Neural crest cell (in vitro differentiated cells): ENCODE measurements at regions not wholly inside any gene's neighbourhood (a gene's known extent, or its start where the extent isn't known, plus 50 kb on each side); places are given as distances from the start of the nearest gene placed in this dataset.

Experiments
- DNase-seq: peaks from one replicate; pipeline ENCODE4 v3.0.0; 2021; ENCODE audit warnings: low read depth, mixed read lengths, low spot score
- H3K27ac Mint-ChIP-seq: one replicate; pipeline ENCODE4 v1.8.0; 2021; ENCODE audit warnings: mild to moderate bottlenecking, mixed read lengths; ENCODE audit not compliant: unreplicated experiment
- H3K27me3 Mint-ChIP-seq: 2 replicates; pipeline ENCODE4 v1.8.0; 2021; ENCODE audit warnings: low read depth, mild to moderate bottlenecking, mixed read lengths
- H3K36me3 Mint-ChIP-seq: 2 replicates; pipeline ENCODE4 v1.8.0; 2021; ENCODE audit warnings: low read depth, mild to moderate bottlenecking, mixed read lengths
- H3K4me1 Mint-ChIP-seq: 2 replicates; pipeline ENCODE4 v1.8.0; 2021; ENCODE audit warnings: mixed read lengths
- H3K4me3 Mint-ChIP-seq: one replicate; pipeline ENCODE4 v1.8.0; 2021; ENCODE audit warnings: mild to moderate bottlenecking, mixed read lengths
- H3K9me3 Mint-ChIP-seq: 2 replicates; pipeline ENCODE4 v1.8.0; 2021; ENCODE audit warnings: mixed read lengths
- TF ChIP-seq, protein P1 (sequence below): fragments of 200-600 bp; sonication (generic); conservative IDR thresholded peaks from 2 replicates; pipeline ENCODE4 v1.5.0; 2021; ENCODE audit warnings: antibody characterized with exemption, mild to moderate bottlenecking

DNA sequence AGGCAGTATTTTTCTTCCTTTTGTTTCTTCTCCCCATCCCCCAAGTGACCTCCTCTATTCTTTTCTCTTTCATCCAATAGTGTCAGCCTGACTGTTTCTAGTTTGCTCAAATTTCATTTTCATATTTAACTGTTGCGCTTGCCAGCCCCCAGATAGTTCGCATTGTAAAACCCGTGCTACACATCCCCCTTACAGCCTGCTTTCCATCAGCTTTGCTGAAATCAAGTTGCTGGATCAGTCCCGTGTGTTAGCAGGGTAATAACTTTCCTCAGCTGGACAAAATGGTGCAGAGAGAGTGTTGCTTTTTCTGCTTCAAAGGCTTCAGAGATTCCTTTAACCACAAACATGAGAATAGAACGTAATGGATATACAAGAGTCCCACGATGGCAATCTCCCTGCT lies 180.6 kb upstream of the NPVF start:
- DNase-seq = no peak
- H3K27me3 Mint-ChIP-seq = no peaks in the 10 kb centered on the region
- no peak overlapping the region for H3K4me3 Mint-ChIP-seq
- peaks cover 35% of the 10 kb centered on the region for H3K4me1 Mint-ChIP-seq
- TF ChIP-seq, protein P1, sequence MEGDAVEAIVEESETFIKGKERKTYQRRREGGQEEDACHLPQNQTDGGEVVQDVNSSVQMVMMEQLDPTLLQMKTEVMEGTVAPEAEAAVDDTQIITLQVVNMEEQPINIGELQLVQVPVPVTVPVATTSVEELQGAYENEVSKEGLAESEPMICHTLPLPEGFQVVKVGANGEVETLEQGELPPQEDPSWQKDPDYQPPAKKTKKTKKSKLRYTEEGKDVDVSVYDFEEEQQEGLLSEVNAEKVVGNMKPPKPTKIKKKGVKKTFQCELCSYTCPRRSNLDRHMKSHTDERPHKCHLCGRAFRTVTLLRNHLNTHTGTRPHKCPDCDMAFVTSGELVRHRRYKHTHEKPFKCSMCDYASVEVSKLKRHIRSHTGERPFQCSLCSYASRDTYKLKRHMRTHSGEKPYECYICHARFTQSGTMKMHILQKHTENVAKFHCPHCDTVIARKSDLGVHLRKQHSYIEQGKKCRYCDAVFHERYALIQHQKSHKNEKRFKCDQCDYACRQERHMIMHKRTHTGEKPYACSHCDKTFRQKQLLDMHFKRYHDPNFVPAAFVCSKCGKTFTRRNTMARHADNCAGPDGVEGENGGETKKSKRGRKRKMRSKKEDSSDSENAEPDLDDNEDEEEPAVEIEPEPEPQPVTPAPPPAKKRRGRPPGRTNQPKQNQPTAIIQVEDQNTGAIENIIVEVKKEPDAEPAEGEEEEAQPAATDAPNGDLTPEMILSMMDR = no peak
- H3K27ac Mint-ChIP-seq = no peak overlapping the region
- peaks cover under 1% of the 10 kb centered on the region for H3K9me3 Mint-ChIP-seq
- no peaks in the 10 kb centered on the region for H3K36me3 Mint-ChIP-seq

DNA sequence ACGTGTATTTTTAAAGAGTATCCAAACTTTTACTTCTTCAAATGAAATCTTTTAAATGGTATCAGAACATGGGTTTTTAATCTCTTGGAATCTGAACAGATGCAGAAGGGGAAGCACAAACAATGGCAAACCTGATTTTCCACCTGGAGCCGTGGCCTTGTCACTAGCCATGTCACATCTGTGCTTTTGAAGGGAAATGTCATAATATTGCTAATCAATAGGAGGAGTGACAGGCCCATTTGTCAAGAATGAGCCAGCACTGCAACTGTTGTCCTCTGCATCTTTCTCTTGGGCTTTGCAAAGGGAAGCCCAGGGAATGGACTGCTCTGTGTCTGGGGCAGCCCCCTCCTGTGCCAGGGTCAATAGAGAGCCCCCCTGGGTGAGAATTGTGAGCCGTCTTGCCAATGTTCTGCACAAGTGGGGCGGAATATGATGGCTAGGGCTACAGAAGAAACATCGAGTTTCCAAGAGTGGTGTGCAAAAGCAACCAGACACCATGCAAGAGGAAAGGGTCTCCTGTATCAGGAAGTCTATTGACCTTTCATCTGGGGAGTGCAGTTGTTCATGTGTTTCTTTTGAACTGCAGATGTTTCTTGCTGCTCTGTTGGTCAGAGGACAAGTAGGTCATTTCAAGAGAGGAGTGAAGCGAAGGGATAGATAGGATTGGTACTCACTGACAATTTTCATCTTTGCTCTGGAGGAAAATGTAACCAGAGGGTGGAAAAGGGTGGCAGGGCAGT lies 181.8 kb upstream of the NPVF start:
- Mint-ChIP-seq H3K27ac (no peak overlapping the region), H3K27me3 (no peaks in the 10 kb centered on the region), H3K4me3 (no peak overlapping the region), H3K36me3 (no peaks in the 10 kb centered on the region), H3K4me1 (peaks cover 35% of the 10 kb centered on the region), H3K9me3 (peaks cover 2% of the 10 kb centered on the region)
- DNase-seq = no peak
- TF ChIP-seq, protein P1 = no peak

DNA sequence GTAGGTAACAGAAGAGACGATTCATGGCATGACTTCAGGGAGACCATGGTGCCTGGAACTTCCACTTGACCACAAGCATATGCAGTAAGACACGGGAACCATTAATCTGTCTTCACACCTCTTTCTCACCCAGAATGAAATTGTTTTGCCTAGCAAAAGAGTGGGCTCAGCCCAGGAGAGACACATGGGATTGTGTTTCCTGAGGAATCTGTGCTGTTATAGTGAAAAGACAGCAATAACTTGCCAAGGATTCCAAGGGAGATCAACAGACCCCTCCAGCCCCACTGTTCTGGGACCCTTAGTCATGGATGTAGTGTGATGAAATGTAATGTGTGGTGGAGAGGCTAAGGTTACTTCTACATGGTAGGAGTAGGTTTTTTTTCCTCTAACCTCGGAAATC lies 192.5 kb upstream of the NPVF start:
- H3K27me3 Mint-ChIP-seq = no peaks in the 10 kb centered on the region
- no peak for DNase-seq
- no peaks in the 10 kb centered on the region for H3K4me1 Mint-ChIP-seq
- H3K9me3 Mint-ChIP-seq = no peaks in the 10 kb centered on the region
- H3K4me3 Mint-ChIP-seq = no peak overlapping the region
- H3K27ac Mint-ChIP-seq = no peak overlapping the region
- no peaks in the 10 kb centered on the region for H3K36me3 Mint-ChIP-seq
- TF ChIP-seq, protein P1 = no peak

DNA sequence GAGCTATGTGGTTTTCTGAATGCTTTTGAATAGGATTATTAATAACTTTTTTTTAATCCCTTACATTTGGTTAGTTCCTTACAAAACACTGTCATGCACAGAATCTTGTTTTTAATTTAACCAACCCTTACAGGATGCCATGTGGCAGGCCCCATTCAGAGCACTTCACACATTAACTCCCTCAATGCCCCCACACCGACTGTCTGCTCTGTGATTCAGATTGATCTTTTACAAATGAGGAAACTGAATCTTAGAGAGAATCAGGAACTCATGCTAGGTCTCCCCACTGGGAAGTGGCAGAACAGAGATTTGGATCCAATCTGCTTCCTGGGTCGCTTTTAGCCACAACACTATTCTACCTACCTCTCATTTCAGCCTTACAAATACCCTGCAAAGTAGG lies 195.8 kb upstream of the NPVF start:
- TF ChIP-seq, protein P1 = no peak
- Mint-ChIP-seq H3K4me1 (peaks cover 5% of the 10 kb centered on the region), H3K9me3 (no peaks in the 10 kb centered on the region), H3K27ac (no peak overlapping the region), H3K4me3 (no peak overlapping the region), H3K36me3 (no peaks in the 10 kb centered on the region), H3K27me3 (no peaks in the 10 kb centered on the region)
- DNase-seq = no peak

DNA sequence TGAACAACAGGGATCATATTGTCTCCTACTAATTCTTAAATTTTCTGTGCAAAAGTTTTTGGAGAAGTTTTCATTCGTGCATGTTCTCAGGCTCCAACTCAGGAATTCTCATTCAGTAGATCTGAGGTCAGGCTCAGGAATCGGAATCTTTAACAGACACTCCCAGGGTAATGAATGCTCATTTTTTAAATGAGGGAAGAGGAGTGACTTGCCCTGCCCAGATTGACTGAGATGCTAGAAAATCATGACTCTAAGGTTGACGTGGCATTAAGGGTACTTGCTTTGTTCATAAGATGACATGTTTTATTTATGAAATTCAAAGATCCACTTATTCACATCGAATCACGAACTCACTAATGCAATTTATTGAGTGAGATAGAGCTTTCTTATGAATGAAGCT lies 196.6 kb upstream of the NPVF start:
- Mint-ChIP-seq H3K36me3 (no peaks in the 10 kb centered on the region), H3K27me3 (no peaks in the 10 kb centered on the region), H3K27ac (no peak overlapping the region), H3K9me3 (no peaks in the 10 kb centered on the region), H3K4me3 (no peak overlapping the region), H3K4me1 (peaks cover 9% of the 10 kb centered on the region)
- TF ChIP-seq, protein P1 = no peak
- DNase-seq = no peak
